ENCODE measurements at regions not wholly inside any gene's neighbourhood (a gene's known extent, or its start where the extent isn't known, plus 50 kb on each side); places are given as distances from the start of the nearest gene placed in this dataset.

- no peak for TF ChIP-seq CTCF (IDR thresholded peaks at IDR 0.05; ENCODE audit: insufficient read depth, low read depth, low read length)
- TF ChIP-seq EZH2 (IDR thresholded peaks at IDR 0.05; ENCODE audit: insufficient read depth, low read length) = no peak
Measured at GRCh38 chr7:47047384-47047783, 534.5 kb downstream of the TNS3 start.
